ENCODE measurements at regions not wholly inside any gene's neighbourhood (a gene's known extent, or its start where the extent isn't known, plus 50 kb on each side); places are given as distances from the start of the nearest gene placed in this dataset.

GRCh38 chr3:162096874-162097273 lies 600.3 kb downstream of the OTOL1 start:
- Mint-ChIP-seq H3K27ac (no peak overlapping the region), H3K4me1 (no peaks in the 10 kb centered on the region), H3K9me3 (peaks cover 3% of the 10 kb centered on the region), H3K36me3 (ENCODE audit: low read depth) (no peaks in the 10 kb centered on the region), H3K27me3 (ENCODE audit: low read depth) (no peaks in the 10 kb centered on the region), H3K4me3 (no peak overlapping the region)
- TF ChIP-seq CTCF (IDR thresholded peaks at IDR 0.05; ENCODE audit: unreplicated experiment in 3 of 3): no peak

DNA sequence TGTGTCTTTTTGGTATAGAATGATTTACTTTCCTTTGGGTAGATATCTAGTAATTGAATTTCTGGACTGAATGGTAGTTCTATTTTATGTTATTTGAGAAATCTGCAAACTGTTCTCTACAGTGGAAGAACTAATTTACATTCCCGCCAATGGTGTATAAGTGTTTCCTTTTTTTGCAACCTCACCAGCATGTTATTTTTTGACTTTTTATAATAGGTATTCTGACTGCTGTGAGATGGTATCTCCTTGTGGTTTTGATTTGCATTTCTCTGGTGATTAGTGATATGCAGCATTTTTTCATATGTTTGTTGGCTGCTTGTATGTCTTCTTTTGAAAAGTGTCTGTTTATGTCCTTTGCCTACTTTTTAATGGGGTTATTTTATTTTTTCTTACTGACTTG lies 607.2 kb downstream of the OTOL1 start:
- TF ChIP-seq CTCF (IDR thresholded peaks at IDR 0.05; ENCODE audit: unreplicated experiment in 3 of 3): no peak
- H3K4me3 Mint-ChIP-seq: no peak overlapping the region
- H3K9me3 Mint-ChIP-seq: no peaks in the 10 kb centered on the region
- no peaks in the 10 kb centered on the region for H3K27me3 Mint-ChIP-seq (ENCODE audit: low read depth)
- peaks cover 6% of the 10 kb centered on the region for H3K4me1 Mint-ChIP-seq
- no peaks in the 10 kb centered on the region for H3K36me3 Mint-ChIP-seq (ENCODE audit: low read depth)
- H3K27ac Mint-ChIP-seq: no peak overlapping the region

- H3K36me3 Mint-ChIP-seq (ENCODE audit: low read depth): no peaks in the 10 kb centered on the region
- no peaks in the 10 kb centered on the region for H3K27me3 Mint-ChIP-seq (ENCODE audit: low read depth)
- H3K4me3 Mint-ChIP-seq: no peak overlapping the region
- H3K9me3 Mint-ChIP-seq: no peaks in the 10 kb centered on the region
- TF ChIP-seq CTCF (IDR thresholded peaks at IDR 0.05; ENCODE audit: unreplicated experiment in 3 of 3): no peak
- H3K4me1 Mint-ChIP-seq: no peaks in the 10 kb centered on the region
- H3K27ac Mint-ChIP-seq: no peak overlapping the region
Observed at GRCh38 chr3:162111861-162112260, 615.3 kb downstream of the OTOL1 start.

DNA sequence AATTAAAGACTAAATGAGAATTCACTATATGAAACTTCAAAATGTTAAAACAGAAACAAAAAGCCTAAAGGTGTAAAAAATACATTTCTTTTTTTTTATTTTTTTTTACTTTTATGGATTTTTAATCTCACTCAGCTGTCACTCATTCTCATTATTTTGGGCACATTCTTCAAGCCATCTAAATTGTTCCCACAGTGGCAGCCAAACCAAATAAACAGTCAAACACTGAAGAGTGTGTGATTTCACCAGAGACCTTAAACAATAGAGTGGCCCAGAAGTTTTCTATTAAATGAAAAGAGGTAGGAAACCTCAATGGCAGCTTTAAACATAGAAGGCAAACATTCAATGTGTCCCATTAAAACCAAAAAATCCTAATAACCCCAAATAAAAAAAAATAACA lies 616.1 kb downstream of the OTOL1 start:
- Mint-ChIP-seq H3K27ac (no peak overlapping the region), H3K4me1 (no peaks in the 10 kb centered on the region), H3K4me3 (no peak overlapping the region), H3K27me3 (ENCODE audit: low read depth) (no peaks in the 10 kb centered on the region), H3K9me3 (no peaks in the 10 kb centered on the region), H3K36me3 (ENCODE audit: low read depth) (no peaks in the 10 kb centered on the region)
- TF ChIP-seq CTCF (IDR thresholded peaks at IDR 0.05; ENCODE audit: unreplicated experiment in 3 of 3): no peak

- no peak overlapping the region for H3K27ac Mint-ChIP-seq
- no peaks in the 10 kb centered on the region for H3K36me3 Mint-ChIP-seq (ENCODE audit: low read depth)
- H3K4me3 Mint-ChIP-seq: no peak overlapping the region
- H3K27me3 Mint-ChIP-seq (ENCODE audit: low read depth): no peaks in the 10 kb centered on the region
- no peaks in the 10 kb centered on the region for H3K9me3 Mint-ChIP-seq
- no peaks in the 10 kb centered on the region for H3K4me1 Mint-ChIP-seq
- no peak for TF ChIP-seq CTCF (IDR thresholded peaks at IDR 0.05; ENCODE audit: unreplicated experiment in 3 of 3)
Observed at GRCh38 chr3:162117961-162118360, 621.4 kb downstream of the OTOL1 start.

- Mint-ChIP-seq H3K36me3 (ENCODE audit: low read depth) (no peaks in the 10 kb centered on the region), H3K4me1 (no peaks in the 10 kb centered on the region), H3K27me3 (ENCODE audit: low read depth) (no peaks in the 10 kb centered on the region), H3K9me3 (no peaks in the 10 kb centered on the region), H3K27ac (no peak overlapping the region), H3K4me3 (no peak overlapping the region)
- TF ChIP-seq CTCF (IDR thresholded peaks at IDR 0.05; ENCODE audit: unreplicated experiment in 3 of 3): no peak
Observed at GRCh38 chr3:162119651-162120050, 623.0 kb downstream of the OTOL1 start.

All from nephron (organoid).